ENCODE measurements at regions not wholly inside any gene's neighbourhood (a gene's known extent, or its start where the extent isn't known, plus 50 kb on each side); places are given as distances from the start of the nearest gene placed in this dataset.

DNA sequence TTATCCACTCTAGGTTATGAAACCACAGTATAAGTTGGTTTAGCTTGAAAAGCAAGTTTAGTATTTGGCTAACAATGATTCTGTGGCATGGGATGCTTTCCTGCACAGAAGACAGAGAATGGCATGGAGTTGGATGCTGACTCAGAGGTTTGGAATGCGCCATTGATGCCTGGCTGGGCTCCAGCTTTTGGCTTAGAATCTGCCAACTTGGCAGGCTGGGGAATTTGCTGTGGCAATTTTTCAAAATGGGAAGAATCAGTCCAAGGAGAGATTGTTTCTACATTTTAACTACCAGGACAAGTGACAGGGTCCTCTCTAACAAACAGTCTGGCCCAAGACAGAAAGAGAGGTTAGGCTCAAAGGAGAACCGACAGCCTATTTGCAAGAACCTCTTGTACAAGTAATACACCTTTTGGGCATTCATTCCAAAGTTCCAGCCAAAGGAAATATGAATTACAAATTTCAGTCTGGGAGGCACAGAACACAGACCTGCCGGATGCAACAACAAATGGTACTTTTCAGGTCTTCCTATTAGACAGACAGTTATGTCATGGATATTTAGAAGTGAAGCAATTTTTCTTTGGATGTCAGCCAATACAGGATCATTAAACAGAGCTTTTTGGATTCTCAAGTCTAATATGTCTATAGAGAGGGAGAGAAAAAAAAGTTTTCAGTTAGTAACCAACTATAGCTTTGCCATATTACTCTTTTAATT lies 1027.7 kb downstream of the TMEM182 start:
- intact Hi-C loops (cut with micrococcal nuclease) = no loop called here
- Histone ChIP-seq H3K79me2 (ENCODE audit: insufficient read depth, low read length) (no peaks in the 10 kb centered on the region), H3K9me2 (ENCODE audit: insufficient read depth) (no peaks in the 10 kb centered on the region), H3K4me2 (ENCODE audit: low read length) (no peak overlapping the region), H3K4me3 (replicated peaks in 1 of 2; ENCODE audit: low read depth in 1 of 2, low read length in 2 of 2) (no peak overlapping the region), H3K27me3 (ENCODE audit: insufficient read depth, low read length) (no peaks in the 10 kb centered on the region), H3K9ac (ENCODE audit: low read length) (no peak overlapping the region), H3K36me3 (ENCODE audit: control insufficient read depth in 1 of 2, insufficient read depth in 2 of 2, low read length in 2 of 2) (no peaks in the 10 kb centered on the region), H2AFZ (ENCODE audit: low read depth, low read length, poor library complexity, severe bottlenecking) (no peak overlapping the region), H3K4me1 (ENCODE audit: control insufficient read depth in 1 of 2, insufficient read depth in 2 of 2, low read length in 2 of 2) (no peaks in the 10 kb centered on the region), H4K20me1 (ENCODE audit: insufficient read depth) (no peaks in the 10 kb centered on the region), H3K27ac (ENCODE audit: low read depth, low read length) (no peak overlapping the region), H3K9me3 (ENCODE audit: control insufficient read depth in 1 of 2, insufficient read depth in 1 of 2, low read depth in 1 of 2, low read length in 2 of 2) (peaks cover 5 to 36% of the 10 kb centered on the region in 2 experiments; a peak in 2 of 4 replicates)
- no TSS peak for BruUV-seq (replicated peaks)
- ATAC-seq (no peak), DNase-seq (ENCODE audit: low read depth, low spot score) (no peak)
- CTCF ChIA-PET = no interaction called here
- POLR2A ChIA-PET = no interaction called here
- RAD21 ChIA-PET (ENCODE audit: low non-redundant PET in 1 of 2, low total read pairs in 2 of 2, uncharacterized antibody in 2 of 2, unreplicated experiment in 2 of 2) = no interaction called here
- no peak for TF ChIP-seq RAD21 (IDR thresholded peaks at IDR 0.05; ENCODE audit: low read depth)
- TF ChIP-seq REST (IDR thresholded peaks at IDR 0.05; ENCODE audit: low read depth) = no peak
- TF ChIP-seq POLR2AphosphoS5 (IDR thresholded peaks at IDR 0.05; ENCODE audit: low read depth, low read length) = no peak
- TF ChIP-seq CEBPB (IDR thresholded peaks at IDR 0.05; ENCODE audit: low read depth) = no peak
- no peak for TF ChIP-seq FOSL1 (IDR thresholded peaks at IDR 0.05; ENCODE audit: low read depth)
- no peak for TF ChIP-seq TCF7L2 (IDR thresholded peaks at IDR 0.05; ENCODE audit: borderline replicate concordance, extremely low read depth, insufficient read depth, insufficient read length)
- TF ChIP-seq YY1 (IDR thresholded peaks at IDR 0.05; ENCODE audit: extremely low read depth, insufficient replicate concordance, low read depth, low read length) = no peak
- no peak for TF ChIP-seq SP1 (IDR thresholded peaks at IDR 0.05; ENCODE audit: low read depth)
- no peak for TF ChIP-seq EZH2phosphoT487 (IDR thresholded peaks at IDR 0.05; ENCODE audit: borderline replicate concordance)
- no peak for TF ChIP-seq SIN3A (IDR thresholded peaks at IDR 0.05; ENCODE audit: low read depth)
- TF ChIP-seq ATF3 (IDR thresholded peaks at IDR 0.05) = no peak
- TF ChIP-seq CBX3 (IDR thresholded peaks at IDR 0.05; ENCODE audit: low read depth) = no peak
- TF ChIP-seq ZFX (IDR thresholded peaks at IDR 0.05) = no peak
- TF ChIP-seq SRF (IDR thresholded peaks at IDR 0.05; ENCODE audit: low read depth) = no peak
- no peak for TF ChIP-seq JUND (IDR thresholded peaks at IDR 0.05)
- TF ChIP-seq, protein P1, sequence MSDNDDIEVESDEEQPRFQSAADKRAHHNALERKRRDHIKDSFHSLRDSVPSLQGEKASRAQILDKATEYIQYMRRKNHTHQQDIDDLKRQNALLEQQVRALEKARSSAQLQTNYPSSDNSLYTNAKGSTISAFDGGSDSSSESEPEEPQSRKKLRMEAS (IDR thresholded peaks at IDR 0.05) = no peak
- TF ChIP-seq POLR2A (IDR thresholded peaks at IDR 0.05; ENCODE audit: borderline replicate concordance, extremely low read depth, insufficient read depth, insufficient read length) = no peak
- no peak for TF ChIP-seq ZNF274 (IDR thresholded peaks at IDR 0.05; ENCODE audit: low read depth, low read length)
- TF ChIP-seq, protein P2, sequence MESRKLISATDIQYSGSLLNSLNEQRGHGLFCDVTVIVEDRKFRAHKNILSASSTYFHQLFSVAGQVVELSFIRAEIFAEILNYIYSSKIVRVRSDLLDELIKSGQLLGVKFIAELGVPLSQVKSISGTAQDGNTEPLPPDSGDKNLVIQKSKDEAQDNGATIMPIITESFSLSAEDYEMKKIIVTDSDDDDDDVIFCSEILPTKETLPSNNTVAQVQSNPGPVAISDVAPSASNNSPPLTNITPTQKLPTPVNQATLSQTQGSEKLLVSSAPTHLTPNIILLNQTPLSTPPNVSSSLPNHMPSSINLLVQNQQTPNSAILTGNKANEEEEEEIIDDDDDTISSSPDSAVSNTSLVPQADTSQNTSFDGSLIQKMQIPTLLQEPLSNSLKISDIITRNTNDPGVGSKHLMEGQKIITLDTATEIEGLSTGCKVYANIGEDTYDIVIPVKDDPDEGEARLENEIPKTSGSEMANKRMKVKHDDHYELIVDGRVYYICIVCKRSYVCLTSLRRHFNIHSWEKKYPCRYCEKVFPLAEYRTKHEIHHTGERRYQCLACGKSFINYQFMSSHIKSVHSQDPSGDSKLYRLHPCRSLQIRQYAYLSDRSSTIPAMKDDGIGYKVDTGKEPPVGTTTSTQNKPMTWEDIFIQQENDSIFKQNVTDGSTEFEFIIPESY (IDR thresholded peaks at IDR 0.05; ENCODE audit: extremely low read depth, insufficient replicate concordance, low read length) = no peak
